ENCODE measurements at regions not wholly inside any gene's neighbourhood (a gene's known extent, or its start where the extent isn't known, plus 50 kb on each side); places are given as distances from the start of the nearest gene placed in this dataset.

DNA sequence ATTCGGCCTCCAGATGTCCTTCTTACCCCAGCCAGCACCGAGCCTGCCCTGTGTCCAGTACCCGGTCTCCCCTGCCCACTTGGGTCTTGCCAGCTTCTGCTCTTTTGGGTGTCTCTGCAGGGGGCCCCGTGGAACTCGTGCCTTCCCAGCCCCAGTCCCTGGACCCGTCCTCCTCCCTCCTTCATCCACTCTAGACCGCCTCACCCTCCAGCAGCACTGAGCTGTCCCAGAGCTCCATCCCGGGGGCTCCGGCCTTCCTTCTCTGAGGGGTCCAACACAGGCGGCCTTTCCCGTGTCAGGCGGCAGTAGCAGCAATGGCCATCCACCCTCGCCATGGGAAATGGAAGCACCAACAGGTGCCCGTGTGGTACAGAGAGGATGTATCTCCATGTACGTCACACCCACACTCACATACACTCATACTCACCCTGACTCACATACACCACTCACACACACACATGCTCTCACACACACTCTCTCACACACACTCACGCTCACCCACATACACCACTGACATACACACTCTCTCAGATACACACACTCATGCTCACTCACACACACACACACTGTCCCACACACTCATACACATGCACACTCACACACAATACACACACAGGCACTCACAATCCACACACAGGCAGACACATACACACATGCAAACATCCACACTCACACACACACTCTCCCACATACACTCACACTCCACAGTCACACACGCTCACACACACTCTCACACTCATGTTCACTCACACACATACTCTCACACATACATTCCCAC is 827.5 kb upstream of the SALL3 start:
- H3K4ac ChIP-seq (ENCODE audit: low read depth in 1 of 2, low read length in 2 of 2) = no peak overlapping the region
- H3K18ac ChIP-seq (ENCODE audit: low read depth in 1 of 2, low read length in 2 of 2) = no peak overlapping the region
- no peak overlapping the region for H3K9ac ChIP-seq (ENCODE audit: low read length)
- no peak overlapping the region for H2AK5ac ChIP-seq (ENCODE audit: low read length, severe bottlenecking)
- no peaks in the 10 kb centered on the region for H3K79me1 ChIP-seq (replicated peaks; ENCODE audit: low read length, poor library complexity, severe bottlenecking)
- WGBS = 86% methylated on average over 17 of the region's 17 CpGs
- H3K4me2 ChIP-seq (ENCODE audit: low read length, poor library complexity, severe bottlenecking) = no peak overlapping the region
- no peak overlapping the region for H2BK12ac ChIP-seq (ENCODE audit: low read length in 2 of 2)
- no peak overlapping the region for H2BK120ac ChIP-seq (ENCODE audit: low read depth, low read length)
- no peak overlapping the region for H2BK5ac ChIP-seq (ENCODE audit: low read depth, low read length, poor library complexity, severe bottlenecking)
- no peak overlapping the region for H2BK15ac ChIP-seq (ENCODE audit: low read depth, poor library complexity, severe bottlenecking)
- no peak overlapping the region for H2AFZ ChIP-seq (ENCODE audit: low read depth, low read length)
- H3K4me3 ChIP-seq (ENCODE audit: insufficient read depth in 1 of 2, low read depth in 1 of 2, low read length in 2 of 2) = no peak overlapping the region
- H3K27ac ChIP-seq (ENCODE audit: low read length, poor library complexity, severe bottlenecking) = no peak overlapping the region
- no peak overlapping the region for H4K8ac ChIP-seq (ENCODE audit: low read length)
- peaks cover 5% of the 10 kb centered on the region for H3K9me3 ChIP-seq (ENCODE audit: control insufficient read depth, low read length)
- no peaks in the 10 kb centered on the region for H3K27me3 ChIP-seq (ENCODE audit: control insufficient read depth in 1 of 2, insufficient read depth in 1 of 2, low read length in 2 of 2)
- no peak overlapping the region for H4K91ac ChIP-seq (ENCODE audit: low read length)
- DNase-seq = no peak
- no peaks in the 10 kb centered on the region for H3K4me1 ChIP-seq (ENCODE audit: control insufficient read depth, insufficient read depth, low read depth, low read length)
- H3K14ac ChIP-seq (ENCODE audit: low read length in 2 of 2) = no peak overlapping the region
- no peak overlapping the region for H3K23ac ChIP-seq (ENCODE audit: low read length in 2 of 2)
- H3K36me3 ChIP-seq (ENCODE audit: control insufficient read depth in 1 of 2, insufficient read depth in 2 of 2, low read depth in 1 of 2, low read length in 2 of 2) = no peaks in the 10 kb centered on the region

DNA sequence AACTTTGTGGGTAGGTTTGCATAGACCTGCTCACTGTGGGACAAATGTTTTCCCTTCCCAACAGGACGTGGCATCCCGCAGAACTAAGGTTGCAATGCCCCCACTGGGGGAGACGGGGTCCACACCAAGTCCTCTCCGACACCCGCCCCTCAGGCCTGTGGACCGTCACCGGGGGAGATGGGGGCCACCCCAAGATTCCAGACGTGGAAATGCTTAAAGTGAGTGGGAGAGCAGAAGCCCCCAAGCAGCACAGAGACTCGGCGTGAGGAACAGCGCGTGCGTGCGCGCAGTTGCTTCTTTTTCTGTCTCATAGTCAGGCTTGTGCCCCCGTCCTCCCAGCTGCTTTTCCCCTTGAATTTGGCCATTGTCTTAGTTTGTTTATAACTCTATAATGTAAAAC is 826.3 kb upstream of the SALL3 start:
- Histone ChIP-seq H3K23ac (ENCODE audit: low read length in 2 of 2) (no peak overlapping the region), H3K36me3 (ENCODE audit: control insufficient read depth in 1 of 2, insufficient read depth in 2 of 2, low read depth in 1 of 2, low read length in 2 of 2) (no peaks in the 10 kb centered on the region), H3K9me3 (ENCODE audit: control insufficient read depth, low read length) (no peaks in the 10 kb centered on the region), H3K79me1 (replicated peaks; ENCODE audit: low read length, poor library complexity, severe bottlenecking) (no peaks in the 10 kb centered on the region), H3K27ac (ENCODE audit: low read length, poor library complexity, severe bottlenecking) (no peak overlapping the region), H3K9ac (ENCODE audit: low read length) (no peak overlapping the region), H3K4me3 (ENCODE audit: insufficient read depth in 1 of 2, low read depth in 1 of 2, low read length in 2 of 2) (no peak overlapping the region), H2AFZ (ENCODE audit: low read depth, low read length) (no peak overlapping the region), H2BK120ac (ENCODE audit: low read depth, low read length) (no peak overlapping the region), H3K18ac (ENCODE audit: low read depth in 1 of 2, low read length in 2 of 2) (no peak overlapping the region), H3K14ac (ENCODE audit: low read length in 2 of 2) (no peak overlapping the region), H3K4ac (ENCODE audit: low read depth in 1 of 2, low read length in 2 of 2) (no peak overlapping the region), H4K8ac (ENCODE audit: low read length) (no peak overlapping the region), H2BK5ac (ENCODE audit: low read depth, low read length, poor library complexity, severe bottlenecking) (no peak overlapping the region), H3K4me1 (ENCODE audit: control insufficient read depth, insufficient read depth, low read depth, low read length) (no peaks in the 10 kb centered on the region), H3K4me2 (ENCODE audit: low read length, poor library complexity, severe bottlenecking) (no peak overlapping the region), H3K27me3 (ENCODE audit: control insufficient read depth in 1 of 2, insufficient read depth in 1 of 2, low read length in 2 of 2) (no peaks in the 10 kb centered on the region), H2BK12ac (ENCODE audit: low read length in 2 of 2) (no peak overlapping the region), H4K91ac (ENCODE audit: low read length) (no peak overlapping the region), H2BK15ac (ENCODE audit: low read depth, poor library complexity, severe bottlenecking) (no peak overlapping the region), H2AK5ac (ENCODE audit: low read length, severe bottlenecking) (no peak overlapping the region)
- 84% methylated on average over 14 of the region's 16 CpGs for WGBS
- no peak for DNase-seq

GRCh38 chr18:78154444-78154843 is 825.2 kb upstream of the SALL3 start:
- DNase-seq = no peak
- Histone ChIP-seq H2BK5ac (ENCODE audit: low read depth, low read length, poor library complexity, severe bottlenecking) (no peak overlapping the region), H3K79me1 (replicated peaks; ENCODE audit: low read length, poor library complexity, severe bottlenecking) (no peaks in the 10 kb centered on the region), H2BK120ac (ENCODE audit: low read depth, low read length) (no peak overlapping the region), H2BK12ac (ENCODE audit: low read length in 2 of 2) (no peak overlapping the region), H3K9me3 (ENCODE audit: control insufficient read depth, low read length) (no peaks in the 10 kb centered on the region), H3K27me3 (ENCODE audit: control insufficient read depth in 1 of 2, insufficient read depth in 1 of 2, low read length in 2 of 2) (no peaks in the 10 kb centered on the region), H2BK15ac (ENCODE audit: low read depth, poor library complexity, severe bottlenecking) (no peak overlapping the region), H4K8ac (ENCODE audit: low read length) (no peak overlapping the region), H3K27ac (ENCODE audit: low read length, poor library complexity, severe bottlenecking) (no peak overlapping the region), H3K4ac (ENCODE audit: low read depth in 1 of 2, low read length in 2 of 2) (no peak overlapping the region), H3K4me1 (ENCODE audit: control insufficient read depth, insufficient read depth, low read depth, low read length) (no peaks in the 10 kb centered on the region), H3K4me3 (ENCODE audit: insufficient read depth in 1 of 2, low read depth in 1 of 2, low read length in 2 of 2) (no peak overlapping the region), H2AK5ac (ENCODE audit: low read length, severe bottlenecking) (no peak overlapping the region), H4K91ac (ENCODE audit: low read length) (no peak overlapping the region), H3K36me3 (ENCODE audit: control insufficient read depth in 1 of 2, insufficient read depth in 2 of 2, low read depth in 1 of 2, low read length in 2 of 2) (no peaks in the 10 kb centered on the region), H2AFZ (ENCODE audit: low read depth, low read length) (no peak overlapping the region), H3K4me2 (ENCODE audit: low read length, poor library complexity, severe bottlenecking) (no peak overlapping the region), H3K14ac (ENCODE audit: low read length in 2 of 2) (no peak overlapping the region), H3K9ac (ENCODE audit: low read length) (no peak overlapping the region), H3K23ac (ENCODE audit: low read length in 2 of 2) (no peak overlapping the region), H3K18ac (ENCODE audit: low read depth in 1 of 2, low read length in 2 of 2) (no peak overlapping the region)
- WGBS = 78% methylated on average over 9 of the region's 9 CpGs

DNA sequence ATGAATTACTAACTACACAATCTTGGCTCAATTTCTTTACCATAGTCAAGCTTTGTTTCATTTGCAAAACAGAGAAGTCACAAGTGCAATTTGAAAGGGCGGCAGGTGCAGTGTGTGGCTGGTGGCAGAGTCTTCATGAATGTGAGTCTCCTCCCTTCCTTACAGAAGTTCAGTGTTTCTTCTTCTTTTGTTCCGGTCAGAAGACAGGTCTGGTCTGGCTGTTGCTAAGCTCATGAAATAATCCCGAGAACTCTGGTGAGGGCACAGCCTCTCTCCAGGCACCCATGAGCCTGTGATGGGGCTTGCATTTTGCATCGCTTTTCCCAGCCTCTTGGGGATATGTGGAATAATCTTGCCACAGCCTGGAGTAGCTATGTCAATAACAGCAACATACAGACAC is 824.8 kb upstream of the SALL3 start:
- Histone ChIP-seq H3K4me2 (ENCODE audit: low read length, poor library complexity, severe bottlenecking) (no peak overlapping the region), H3K36me3 (ENCODE audit: control insufficient read depth in 1 of 2, insufficient read depth in 2 of 2, low read depth in 1 of 2, low read length in 2 of 2) (no peaks in the 10 kb centered on the region), H3K79me1 (replicated peaks; ENCODE audit: low read length, poor library complexity, severe bottlenecking) (no peaks in the 10 kb centered on the region), H2AK5ac (ENCODE audit: low read length, severe bottlenecking) (no peak overlapping the region), H4K8ac (ENCODE audit: low read length) (no peak overlapping the region), H2BK12ac (ENCODE audit: low read length in 2 of 2) (no peak overlapping the region), H3K23ac (ENCODE audit: low read length in 2 of 2) (no peak overlapping the region), H3K9ac (ENCODE audit: low read length) (no peak overlapping the region), H2AFZ (ENCODE audit: low read depth, low read length) (no peak overlapping the region), H3K9me3 (ENCODE audit: control insufficient read depth, low read length) (no peaks in the 10 kb centered on the region), H3K18ac (ENCODE audit: low read depth in 1 of 2, low read length in 2 of 2) (no peak overlapping the region), H3K4ac (ENCODE audit: low read depth in 1 of 2, low read length in 2 of 2) (no peak overlapping the region), H2BK5ac (ENCODE audit: low read depth, low read length, poor library complexity, severe bottlenecking) (no peak overlapping the region), H4K91ac (ENCODE audit: low read length) (no peak overlapping the region), H3K27ac (ENCODE audit: low read length, poor library complexity, severe bottlenecking) (no peak overlapping the region), H3K27me3 (ENCODE audit: control insufficient read depth in 1 of 2, insufficient read depth in 1 of 2, low read length in 2 of 2) (no peaks in the 10 kb centered on the region), H2BK120ac (ENCODE audit: low read depth, low read length) (no peak overlapping the region), H3K14ac (ENCODE audit: low read length in 2 of 2) (no peak overlapping the region), H3K4me3 (ENCODE audit: insufficient read depth in 1 of 2, low read depth in 1 of 2, low read length in 2 of 2) (no peak overlapping the region), H2BK15ac (ENCODE audit: low read depth, poor library complexity, severe bottlenecking) (no peak overlapping the region), H3K4me1 (ENCODE audit: control insufficient read depth, insufficient read depth, low read depth, low read length) (no peaks in the 10 kb centered on the region)
- no peak for DNase-seq
- 78% methylated on average over 4 of the region's 4 CpGs for WGBS

Measured in mesenchymal stem cell (in vitro differentiated cells and primary cell).